ENCODE measurements at regions not wholly inside any gene's neighbourhood (a gene's known extent, or its start where the extent isn't known, plus 50 kb on each side); places are given as distances from the start of the nearest gene placed in this dataset.

- no peak for DNase-seq (ENCODE audit: low read depth in 4 of 4, low spot score in 3 of 4)
These were observed 116.6 kb upstream of the NT5C1B start for GRCh38 chr2:18706001-18706400.

- no peak for DNase-seq (ENCODE audit: low read depth in 4 of 4, low spot score in 3 of 4)
These were observed 114.9 kb upstream of the NT5C1B start for GRCh38 chr2:18704276-18704675.

GRCh38 chr2:18703555-18703954 lies 114.2 kb upstream of the NT5C1B start:
- DNase-seq (ENCODE audit: low read depth in 4 of 4, low spot score in 3 of 4): no peak

- DNase-seq (ENCODE audit: low read depth in 4 of 4, low spot score in 3 of 4): no peak
These were observed 112.6 kb upstream of the NT5C1B start for GRCh38 chr2:18701981-18702380.

- DNase-seq (ENCODE audit: low read depth in 4 of 4, low spot score in 3 of 4): no peak
These were observed 112.2 kb upstream of the NT5C1B start for GRCh38 chr2:18701546-18701945.

GRCh38 chr2:18690342-18690741 lies 101.0 kb upstream of the NT5C1B start:
- DNase-seq (ENCODE audit: low read depth in 4 of 4, low spot score in 3 of 4): no peak

GRCh38 chr2:18684206-18685038 lies 95.1 kb upstream of the NT5C1B start:
- no peak for DNase-seq (ENCODE audit: low read depth in 4 of 4, low spot score in 3 of 4)

- no peak for DNase-seq (ENCODE audit: low read depth in 4 of 4, low spot score in 3 of 4)
These were observed 93.3 kb upstream of the NT5C1B start for GRCh38 chr2:18682681-18683080.

GRCh38 chr2:18677280-18677679 lies 87.9 kb upstream of the NT5C1B start:
- DNase-seq (ENCODE audit: low read depth in 4 of 4, low spot score in 3 of 4): no peak

GRCh38 chr2:18674309-18674708 lies 84.9 kb upstream of the NT5C1B start:
- DNase-seq (ENCODE audit: low read depth in 4 of 4, low spot score in 3 of 4): no peak

GRCh38 chr2:18671363-18671762 lies 82.0 kb upstream of the NT5C1B start:
- no peak for DNase-seq (ENCODE audit: low read depth in 4 of 4, low spot score in 3 of 4)

- DNase-seq (ENCODE audit: low read depth in 4 of 4, low spot score in 3 of 4): no peak
These were observed 78.9 kb upstream of the NT5C1B start for GRCh38 chr2:18668221-18668620.

- no peak for DNase-seq (ENCODE audit: low read depth in 4 of 4, low spot score in 3 of 4)
These were observed 75.1 kb upstream of the NT5C1B start for GRCh38 chr2:18664421-18664820.

GRCh38 chr2:18663861-18664260 lies 74.5 kb upstream of the NT5C1B start:
- no peak for DNase-seq (ENCODE audit: low read depth in 4 of 4, low spot score in 3 of 4)

GRCh38 chr2:18662689-18663088 lies 73.3 kb upstream of the NT5C1B start:
- no peak for DNase-seq (ENCODE audit: low read depth in 4 of 4, low spot score in 3 of 4)

- no peak for DNase-seq (ENCODE audit: low read depth in 4 of 4, low spot score in 3 of 4)
These were observed 70.5 kb upstream of the NT5C1B start for GRCh38 chr2:18659915-18660314.

- no peak for DNase-seq (ENCODE audit: low read depth in 4 of 4, low spot score in 3 of 4)
These were observed 66.7 kb upstream of the NT5C1B start for GRCh38 chr2:18656048-18656447.

GRCh38 chr2:18651842-18652774 lies 62.7 kb upstream of the NT5C1B start:
- DNase-seq (ENCODE audit: low read depth in 4 of 4, low spot score in 3 of 4): no peak

GRCh38 chr2:18650221-18650620 lies 60.9 kb upstream of the NT5C1B start:
- DNase-seq (ENCODE audit: low read depth in 4 of 4, low spot score in 3 of 4): no peak

GRCh38 chr2:18649502-18650135 lies 60.2 kb upstream of the NT5C1B start:
- no peak for DNase-seq (ENCODE audit: low read depth in 4 of 4, low spot score in 3 of 4)

- DNase-seq (ENCODE audit: low read depth in 4 of 4, low spot score in 3 of 4): no peak
These were observed 58.8 kb upstream of the NT5C1B start for GRCh38 chr2:18648161-18648560.
